ENCODE measurements at regions not wholly inside any gene's neighbourhood (a gene's known extent, or its start where the extent isn't known, plus 50 kb on each side); places are given as distances from the start of the nearest gene placed in this dataset.

DNA sequence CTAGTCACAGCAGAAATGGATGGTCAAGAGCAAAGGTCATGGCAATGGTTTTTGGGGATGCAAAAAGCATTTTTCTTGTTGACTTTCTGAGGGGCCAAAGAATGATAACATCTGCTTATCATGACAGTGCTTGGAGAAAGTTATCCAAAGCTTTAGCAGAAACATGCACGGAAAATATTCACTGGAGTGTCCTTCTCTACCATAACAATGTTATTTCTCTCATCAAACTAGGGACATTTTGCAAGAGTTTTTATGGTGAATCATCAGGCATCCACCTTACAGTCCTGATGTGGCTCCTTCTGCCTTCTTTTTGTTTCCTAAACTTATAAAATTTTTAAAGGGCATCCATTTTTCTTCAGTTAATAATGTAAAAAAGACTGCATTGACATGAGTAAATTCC, 302.3 kb downstream of the HIVEP2 start:
- Histone ChIP-seq H3K27ac (ENCODE audit: low read depth) (no peak overlapping the region), H3K9me2 (ENCODE audit: insufficient read depth) (peaks cover 9% of the 10 kb centered on the region; the same call in 1 of the 2 replicates), H3K79me2 (replicated peaks; ENCODE audit: insufficient read depth) (no peaks in the 10 kb centered on the region), H3K4me2 (no peak overlapping the region), H2AFZ (no peak overlapping the region; the same call in 1 of the 2 replicates), H3K27me3 (ENCODE audit: insufficient read depth) (no peaks in the 10 kb centered on the region), H3K4me1 (ENCODE audit: insufficient read depth) (peaks cover 18% of the 10 kb centered on the region), H3K36me3 (ENCODE audit: insufficient read depth) (no peaks in the 10 kb centered on the region), H4K20me1 (replicated peaks; ENCODE audit: insufficient read depth) (no peaks in the 10 kb centered on the region), H3F3A (replicated peaks; ENCODE audit: low read depth) (peaks cover 18% of the 10 kb centered on the region; the same call in 1 of the 2 replicates), H3K4me3 (no peak overlapping the region)
- H3K9me3 Mint-ChIP-seq = peaks cover 8% of the 10 kb centered on the region; the same call in 2 of the 3 replicates
- TF ChIP-seq STAT1 (IDR thresholded peaks at IDR 0.05; ENCODE audit: unreplicated experiment) = no peak
- TF ChIP-seq CTCF (conservative IDR thresholded peaks at IDR 0.05; ENCODE audit: low read depth in 2 of 2) = no peak
- TF ChIP-seq, protein P1, sequence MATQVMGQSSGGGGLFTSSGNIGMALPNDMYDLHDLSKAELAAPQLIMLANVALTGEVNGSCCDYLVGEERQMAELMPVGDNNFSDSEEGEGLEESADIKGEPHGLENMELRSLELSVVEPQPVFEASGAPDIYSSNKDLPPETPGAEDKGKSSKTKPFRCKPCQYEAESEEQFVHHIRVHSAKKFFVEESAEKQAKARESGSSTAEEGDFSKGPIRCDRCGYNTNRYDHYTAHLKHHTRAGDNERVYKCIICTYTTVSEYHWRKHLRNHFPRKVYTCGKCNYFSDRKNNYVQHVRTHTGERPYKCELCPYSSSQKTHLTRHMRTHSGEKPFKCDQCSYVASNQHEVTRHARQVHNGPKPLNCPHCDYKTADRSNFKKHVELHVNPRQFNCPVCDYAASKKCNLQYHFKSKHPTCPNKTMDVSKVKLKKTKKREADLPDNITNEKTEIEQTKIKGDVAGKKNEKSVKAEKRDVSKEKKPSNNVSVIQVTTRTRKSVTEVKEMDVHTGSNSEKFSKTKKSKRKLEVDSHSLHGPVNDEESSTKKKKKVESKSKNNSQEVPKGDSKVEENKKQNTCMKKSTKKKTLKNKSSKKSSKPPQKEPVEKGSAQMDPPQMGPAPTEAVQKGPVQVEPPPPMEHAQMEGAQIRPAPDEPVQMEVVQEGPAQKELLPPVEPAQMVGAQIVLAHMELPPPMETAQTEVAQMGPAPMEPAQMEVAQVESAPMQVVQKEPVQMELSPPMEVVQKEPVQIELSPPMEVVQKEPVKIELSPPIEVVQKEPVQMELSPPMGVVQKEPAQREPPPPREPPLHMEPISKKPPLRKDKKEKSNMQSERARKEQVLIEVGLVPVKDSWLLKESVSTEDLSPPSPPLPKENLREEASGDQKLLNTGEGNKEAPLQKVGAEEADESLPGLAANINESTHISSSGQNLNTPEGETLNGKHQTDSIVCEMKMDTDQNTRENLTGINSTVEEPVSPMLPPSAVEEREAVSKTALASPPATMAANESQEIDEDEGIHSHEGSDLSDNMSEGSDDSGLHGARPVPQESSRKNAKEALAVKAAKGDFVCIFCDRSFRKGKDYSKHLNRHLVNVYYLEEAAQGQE (IDR thresholded peaks at IDR 0.05; ENCODE audit: unreplicated experiment) = no peak
- TF ChIP-seq ZNF114 (CRISPR knock-in tag; IDR thresholded peaks at IDR 0.05) = no peak
- TF ChIP-seq ETS1 (IDR thresholded peaks at IDR 0.05) = no peak
- TF ChIP-seq EZH2 (IDR thresholded peaks at IDR 0.05; ENCODE audit: low read depth, unreplicated experiment) = no peak
- no peak for TF ChIP-seq CREB1 (CRISPR knock-in tag; IDR thresholded peaks at IDR 0.05; ENCODE audit: low read depth)
- TF ChIP-seq JUNB (IDR thresholded peaks at IDR 0.05; ENCODE audit: unreplicated experiment) = no peak
- TF ChIP-seq NANOG (IDR thresholded peaks at IDR 0.05; ENCODE audit: borderline replicate concordance) = no peak
- peaks cover 1% of the 10 kb centered on the region for H3K27me3 Mint-ChIP-seq (ENCODE audit: insufficient read depth, low read depth, poor library complexity)
- H3K36me3 Mint-ChIP-seq (ENCODE audit: low read depth) = peaks cover 10% of the 10 kb centered on the region; the same call in 2 of the 3 replicates
- ATAC-seq (no peak), DNase-seq (ENCODE audit: low spot score) (no peak)
- H3K4me3 Mint-ChIP-seq = no peak overlapping the region
- H3K27ac Mint-ChIP-seq = no peak overlapping the region
- peaks cover 19% of the 10 kb centered on the region for H3K4me1 Mint-ChIP-seq

- Mint-ChIP-seq H3K27ac (no peak overlapping the region), H3K4me1 (peaks cover 37% of the 10 kb centered on the region), H3K27me3 (ENCODE audit: insufficient read depth, low read depth, poor library complexity) (peaks cover 6% of the 10 kb centered on the region), H3K4me3 (no peak overlapping the region), H3K36me3 (ENCODE audit: low read depth) (peaks cover 10% of the 10 kb centered on the region; the same call in 2 of the 3 replicates), H3K9me3 (peaks cover 8% of the 10 kb centered on the region; the same call in 2 of the 3 replicates)
- H4K20me1 ChIP-seq (replicated peaks; ENCODE audit: insufficient read depth) = no peaks in the 10 kb centered on the region
- H3K4me3 ChIP-seq = no peak overlapping the region
- DNase-seq (ENCODE audit: low spot score) (no peak), ATAC-seq (no peak)
- no peaks in the 10 kb centered on the region for H3K79me2 ChIP-seq (replicated peaks; ENCODE audit: insufficient read depth)
- no peak overlapping the region for H2AFZ ChIP-seq
- H3F3A ChIP-seq (replicated peaks; ENCODE audit: low read depth) = peaks cover 18% of the 10 kb centered on the region; the same call in 1 of the 2 replicates
- no peak overlapping the region for H3K27ac ChIP-seq (ENCODE audit: low read depth)
- H3K36me3 ChIP-seq (ENCODE audit: insufficient read depth) = no peaks in the 10 kb centered on the region
- no peak overlapping the region for H3K4me2 ChIP-seq
- no peaks in the 10 kb centered on the region for H3K27me3 ChIP-seq (ENCODE audit: insufficient read depth)
- H3K4me1 ChIP-seq (ENCODE audit: insufficient read depth) = peaks cover 38% of the 10 kb centered on the region
- H3K9me2 ChIP-seq (ENCODE audit: insufficient read depth) = peaks cover 9% of the 10 kb centered on the region; the same call in 1 of the 2 replicates
- no peak for TF ChIP-seq JUNB (IDR thresholded peaks at IDR 0.05; ENCODE audit: unreplicated experiment)
- TF ChIP-seq, protein P1 (IDR thresholded peaks at IDR 0.05; ENCODE audit: unreplicated experiment) = no peak
- no peak for TF ChIP-seq NANOG (IDR thresholded peaks at IDR 0.05; ENCODE audit: borderline replicate concordance)
- TF ChIP-seq ZNF331 (CRISPR knock-in tag; IDR thresholded peaks at IDR 0.05; ENCODE audit: low read depth) = no peak
- TF ChIP-seq ETS1 (IDR thresholded peaks at IDR 0.05) = no peak
Observed at GRCh38 chr6:142644866-142645265, 300.1 kb downstream of the HIVEP2 start.
